HG02798 (cell line): ENCODE measurements at regions not wholly inside any gene's neighbourhood (a gene's known extent, or its start where the extent isn't known, plus 50 kb on each side); places are given as distances from the start of the nearest gene placed in this dataset.
"Not testable (repeated sequence)": the region's sequence is repeated elsewhere in the genome, so short reads cannot be mapped to it uniquely, and the experiment has no call there.

Experiments
- ATAC-seq: cut with Tn5 transposase; IDR thresholded peaks from one replicate; pipeline ENCODE4 v1.9.1; 2021; ENCODE audit warnings: mild to moderate bottlenecking; ENCODE audit not compliant: unreplicated experiment, poor library complexity

DNA sequence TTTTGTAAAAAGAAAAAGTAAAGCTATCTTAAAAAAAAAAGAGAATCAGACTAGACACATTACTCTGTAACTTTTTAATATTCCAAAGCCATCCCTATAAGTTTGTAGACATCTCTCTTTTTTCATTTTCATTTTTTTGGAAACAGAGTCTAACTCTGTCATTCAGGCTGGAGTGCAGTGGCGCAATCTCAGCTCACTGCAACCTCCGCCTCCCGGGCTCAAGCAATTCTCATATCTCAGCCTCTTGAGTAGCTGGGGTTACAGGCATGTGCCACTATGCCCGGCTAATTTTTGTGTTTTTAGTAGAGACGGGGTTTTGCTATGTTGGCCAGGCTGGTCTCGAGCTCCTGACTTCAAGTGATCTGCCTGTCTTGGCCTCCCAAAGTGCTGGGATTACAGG is 51.4 kb upstream of the ANKH start:
- not testable (repeated sequence) for ATAC-seq

DNA sequence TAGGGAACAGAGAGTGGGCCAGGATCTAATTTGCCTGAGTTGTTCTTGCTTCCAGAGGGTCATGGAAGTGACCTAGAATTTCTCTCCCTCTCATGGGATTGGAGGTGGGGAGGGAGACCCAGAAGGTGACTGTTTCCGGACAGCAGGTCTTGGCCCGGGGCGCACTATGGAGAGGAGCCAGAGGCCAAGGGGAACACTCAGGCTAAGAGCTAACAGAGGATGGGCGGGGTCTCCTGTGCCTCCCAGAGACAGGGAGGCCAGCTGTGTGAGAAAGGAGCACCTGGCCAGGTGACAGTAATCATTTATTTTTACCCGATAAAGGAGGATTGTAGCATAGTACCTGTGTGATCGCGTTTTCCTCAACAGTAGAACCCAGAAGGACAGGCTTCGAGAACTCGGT is 50.9 kb upstream of the ANKH start:
- ATAC-seq = no peak
